ENCODE measurements at regions not wholly inside any gene's neighbourhood (a gene's known extent, or its start where the extent isn't known, plus 50 kb on each side); places are given as distances from the start of the nearest gene placed in this dataset.

DNA sequence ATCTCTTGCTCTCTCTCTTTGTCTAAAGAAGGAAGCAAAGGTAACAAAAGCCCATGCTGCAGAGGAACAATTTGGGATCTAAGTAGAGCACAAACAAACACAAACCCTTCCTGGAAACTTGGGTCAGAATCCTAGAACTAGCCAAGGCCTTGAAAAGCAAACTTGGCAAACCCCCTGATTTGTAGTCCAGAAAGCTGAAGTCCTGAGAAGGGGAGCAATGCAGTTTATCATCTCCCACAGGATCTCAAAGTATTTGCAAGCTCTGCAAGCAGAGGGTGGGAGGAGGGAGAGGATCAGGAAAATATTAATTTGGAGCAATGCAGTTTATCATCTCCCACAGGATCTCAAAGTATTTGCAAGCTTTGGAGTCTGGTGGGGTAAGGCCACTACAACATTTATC lies 379.5 kb upstream of the FGF13 start:
- no peak for FAIRE-seq
- DNase-seq (ENCODE audit: insufficient read length): no peak
- TF ChIP-seq POLR2AphosphoS5 (IDR thresholded peaks at IDR 0.05; ENCODE audit: low read depth, low read length) (no peak), POLR2A (IDR thresholded peaks at IDR 0.05; ENCODE audit: low read depth, low read length) (no peak), TAF1 (IDR thresholded peaks at IDR 0.05; ENCODE audit: borderline replicate concordance, low read depth, low read length) (no peak)

DNA sequence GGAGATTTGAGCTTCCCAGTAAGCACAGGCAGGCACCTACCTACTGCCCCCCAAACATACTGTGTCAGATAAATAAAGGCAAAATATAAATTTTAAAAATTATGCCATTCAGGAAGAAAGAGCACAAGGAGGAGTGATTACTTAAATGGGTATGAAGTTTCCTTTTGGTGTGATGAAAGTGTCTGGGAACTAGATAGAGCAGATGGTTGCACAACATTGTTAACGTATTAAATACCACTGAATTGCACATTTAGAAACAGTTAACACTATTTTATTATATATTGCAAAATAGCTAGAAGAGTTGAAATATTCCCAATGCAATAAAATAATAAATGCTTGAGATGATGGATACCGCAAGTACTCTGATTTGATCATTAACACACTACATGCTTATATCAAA lies 374.7 kb upstream of the FGF13 start:
- TF ChIP-seq POLR2AphosphoS5 (IDR thresholded peaks at IDR 0.05; ENCODE audit: low read depth, low read length): no peak
- no peak for TF ChIP-seq POLR2A (IDR thresholded peaks at IDR 0.05; ENCODE audit: low read depth, low read length)
- TF ChIP-seq TAF1 (IDR thresholded peaks at IDR 0.05; ENCODE audit: borderline replicate concordance, low read depth, low read length): no peak
- no peak for DNase-seq (ENCODE audit: insufficient read length)
- FAIRE-seq: no peak

DNA sequence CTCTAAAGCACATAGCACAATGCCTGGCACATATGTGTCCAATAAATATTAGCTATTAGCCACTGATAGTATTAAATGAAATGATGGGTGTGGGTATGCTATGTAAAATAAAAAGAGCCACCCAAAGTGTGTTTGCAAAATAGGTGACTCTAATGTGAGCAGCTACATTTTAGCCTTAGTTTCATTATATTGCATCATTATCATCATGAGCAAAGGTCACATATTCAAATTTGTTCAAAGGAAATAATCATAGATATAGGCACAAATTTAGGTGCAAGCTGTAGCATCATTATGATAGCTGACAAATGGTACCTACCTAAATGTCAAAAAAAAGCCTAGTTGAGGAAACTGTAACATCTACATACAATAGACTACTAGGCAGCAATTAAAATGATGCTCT lies 373.9 kb upstream of the FGF13 start:
- DNase-seq (ENCODE audit: insufficient read length) (no peak), FAIRE-seq (no peak)
- no peak for TF ChIP-seq POLR2AphosphoS5 (IDR thresholded peaks at IDR 0.05; ENCODE audit: low read depth, low read length)
- no peak for TF ChIP-seq POLR2A (IDR thresholded peaks at IDR 0.05; ENCODE audit: low read depth, low read length)
- no peak for TF ChIP-seq TAF1 (IDR thresholded peaks at IDR 0.05; ENCODE audit: borderline replicate concordance, low read depth, low read length)

DNA sequence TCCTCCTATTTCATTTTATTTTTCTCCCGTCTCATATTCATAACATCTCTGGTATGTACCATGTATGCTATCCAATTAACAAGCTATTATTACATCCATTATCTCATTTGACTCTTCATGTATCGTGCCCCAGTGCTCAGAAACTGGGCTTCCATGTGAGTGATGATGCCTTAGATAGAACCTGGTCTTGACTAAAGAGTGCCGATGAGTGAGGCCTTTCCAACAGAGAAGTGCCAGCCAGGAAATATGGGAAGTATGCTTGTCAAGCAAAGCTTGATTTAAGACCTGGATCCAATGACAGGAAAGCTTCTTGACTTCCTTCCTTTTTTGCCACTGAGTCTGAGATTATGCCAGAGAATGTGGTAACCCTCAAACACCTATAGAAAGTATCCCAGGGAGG lies 371.7 kb upstream of the FGF13 start:
- TF ChIP-seq TAF1 (IDR thresholded peaks at IDR 0.05; ENCODE audit: borderline replicate concordance, low read depth, low read length): no peak
- no peak for TF ChIP-seq POLR2A (IDR thresholded peaks at IDR 0.05; ENCODE audit: low read depth, low read length)
- no peak for TF ChIP-seq POLR2AphosphoS5 (IDR thresholded peaks at IDR 0.05; ENCODE audit: low read depth, low read length)
- no peak for FAIRE-seq
- DNase-seq (ENCODE audit: insufficient read length): no peak

DNA sequence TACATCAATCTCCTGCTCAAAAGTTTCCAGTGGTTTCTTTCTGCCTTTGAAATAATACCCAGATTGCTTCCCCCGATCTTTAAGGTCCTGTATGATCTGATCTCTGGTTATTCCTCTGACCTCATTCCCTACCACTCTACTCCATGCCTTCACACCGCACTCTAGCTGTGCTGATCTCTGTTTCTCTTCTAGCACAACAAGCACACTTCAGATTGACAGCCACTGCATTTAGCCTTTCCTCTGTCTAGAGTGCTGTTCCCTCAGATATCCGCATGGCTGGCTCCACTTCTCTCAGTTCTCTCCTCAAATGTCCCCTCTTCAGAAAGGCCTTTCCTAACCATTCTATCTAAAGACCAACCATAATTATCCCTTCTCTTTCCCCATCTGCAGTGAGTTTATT lies 370.4 kb upstream of the FGF13 start:
- FAIRE-seq: no peak

DNA sequence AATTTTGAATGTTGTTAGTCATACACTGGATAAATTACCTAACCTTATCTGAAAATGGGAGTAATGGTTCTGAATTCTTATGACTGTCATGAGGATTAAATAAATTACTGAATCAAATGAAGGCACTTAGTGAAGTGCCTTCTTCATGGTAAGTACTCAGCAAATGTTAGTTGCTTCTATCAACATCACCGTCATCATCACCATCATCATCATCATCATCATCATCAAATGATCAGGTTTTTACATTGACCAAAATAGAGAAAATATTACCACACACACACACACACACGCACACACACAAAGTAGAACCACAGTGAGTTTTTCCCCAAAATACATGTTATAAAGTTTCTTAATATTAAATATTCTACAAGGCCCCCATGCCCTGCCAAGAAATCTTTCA lies 368.3 kb upstream of the FGF13 start:
- TF ChIP-seq POLR2A (IDR thresholded peaks at IDR 0.05; ENCODE audit: low read depth, low read length): no peak
- no peak for TF ChIP-seq TAF1 (IDR thresholded peaks at IDR 0.05; ENCODE audit: borderline replicate concordance, low read depth, low read length)
- no peak for TF ChIP-seq POLR2AphosphoS5 (IDR thresholded peaks at IDR 0.05; ENCODE audit: low read depth, low read length)
- DNase-seq (ENCODE audit: insufficient read length) (no peak), FAIRE-seq (no peak)

More for the DNA sequence above, 370.4 kb upstream of the FGF13 start:
- TF ChIP-seq POLR2A (IDR thresholded peaks at IDR 0.05; ENCODE audit: low read depth, low read length) (no peak), TAF1 (IDR thresholded peaks at IDR 0.05; ENCODE audit: borderline replicate concordance, low read depth, low read length) (no peak), POLR2AphosphoS5 (IDR thresholded peaks at IDR 0.05; ENCODE audit: low read depth, low read length) (no peak)
- DNase-seq (ENCODE audit: insufficient read length): no peak

DNA sequence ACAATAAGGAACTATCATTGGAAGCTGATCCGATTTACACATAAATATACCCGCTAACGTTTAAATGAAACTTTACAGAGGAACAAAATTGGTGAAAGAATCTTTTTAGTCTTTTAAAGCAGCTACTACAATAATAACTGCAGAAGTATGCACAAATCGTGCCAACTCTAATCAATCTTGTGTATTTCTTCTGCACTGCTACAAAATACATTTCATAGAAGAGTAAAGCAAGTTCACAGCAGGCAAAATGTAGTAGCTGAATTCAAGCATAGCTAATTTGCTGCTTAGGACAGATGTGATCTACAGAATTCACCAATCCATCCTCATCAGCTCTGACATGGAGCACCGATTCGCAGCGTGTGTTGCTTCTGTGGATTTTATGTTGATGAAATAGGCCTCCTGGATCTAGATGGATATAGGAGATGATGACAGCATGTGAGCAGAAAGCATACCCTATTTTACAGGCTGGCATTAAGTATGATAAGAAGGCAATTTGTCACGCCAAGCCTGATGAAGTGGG lies 367.3 kb upstream of the FGF13 start:
- no peak for TF ChIP-seq POLR2AphosphoS5 (IDR thresholded peaks at IDR 0.05; ENCODE audit: low read depth, low read length)
- no peak for TF ChIP-seq POLR2A (IDR thresholded peaks at IDR 0.05; ENCODE audit: low read depth, low read length)
- TF ChIP-seq TAF1 (IDR thresholded peaks at IDR 0.05; ENCODE audit: borderline replicate concordance, low read depth, low read length): no peak
- FAIRE-seq: no peak

DNA sequence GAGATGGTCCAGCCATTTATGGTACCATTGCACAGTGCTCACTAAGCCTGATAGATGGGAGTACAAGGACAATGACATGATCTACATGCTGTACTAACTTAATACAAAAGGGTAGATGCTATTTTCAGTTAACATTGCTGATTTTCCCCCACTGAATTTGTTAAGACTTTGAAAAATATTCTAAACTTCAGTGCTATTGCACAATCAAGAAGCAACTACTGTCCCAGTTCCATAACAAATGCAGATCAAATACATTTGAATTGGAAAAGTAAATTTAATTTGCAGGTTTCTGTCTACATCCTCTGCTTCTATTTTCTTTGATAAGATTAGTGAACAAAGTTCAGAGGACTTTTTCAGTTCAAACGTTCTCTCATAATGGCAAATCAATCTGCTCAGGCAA lies 366.8 kb upstream of the FGF13 start:
- no peak for DNase-seq (ENCODE audit: insufficient read length)
- TF ChIP-seq POLR2A (IDR thresholded peaks at IDR 0.05; ENCODE audit: low read depth, low read length) (no peak), POLR2AphosphoS5 (IDR thresholded peaks at IDR 0.05; ENCODE audit: low read depth, low read length) (no peak), TAF1 (IDR thresholded peaks at IDR 0.05; ENCODE audit: borderline replicate concordance, low read depth, low read length) (no peak)
- no peak for FAIRE-seq

More for the DNA sequence above, 367.3 kb upstream of the FGF13 start:
- no peak for DNase-seq (ENCODE audit: insufficient read length)

DNA sequence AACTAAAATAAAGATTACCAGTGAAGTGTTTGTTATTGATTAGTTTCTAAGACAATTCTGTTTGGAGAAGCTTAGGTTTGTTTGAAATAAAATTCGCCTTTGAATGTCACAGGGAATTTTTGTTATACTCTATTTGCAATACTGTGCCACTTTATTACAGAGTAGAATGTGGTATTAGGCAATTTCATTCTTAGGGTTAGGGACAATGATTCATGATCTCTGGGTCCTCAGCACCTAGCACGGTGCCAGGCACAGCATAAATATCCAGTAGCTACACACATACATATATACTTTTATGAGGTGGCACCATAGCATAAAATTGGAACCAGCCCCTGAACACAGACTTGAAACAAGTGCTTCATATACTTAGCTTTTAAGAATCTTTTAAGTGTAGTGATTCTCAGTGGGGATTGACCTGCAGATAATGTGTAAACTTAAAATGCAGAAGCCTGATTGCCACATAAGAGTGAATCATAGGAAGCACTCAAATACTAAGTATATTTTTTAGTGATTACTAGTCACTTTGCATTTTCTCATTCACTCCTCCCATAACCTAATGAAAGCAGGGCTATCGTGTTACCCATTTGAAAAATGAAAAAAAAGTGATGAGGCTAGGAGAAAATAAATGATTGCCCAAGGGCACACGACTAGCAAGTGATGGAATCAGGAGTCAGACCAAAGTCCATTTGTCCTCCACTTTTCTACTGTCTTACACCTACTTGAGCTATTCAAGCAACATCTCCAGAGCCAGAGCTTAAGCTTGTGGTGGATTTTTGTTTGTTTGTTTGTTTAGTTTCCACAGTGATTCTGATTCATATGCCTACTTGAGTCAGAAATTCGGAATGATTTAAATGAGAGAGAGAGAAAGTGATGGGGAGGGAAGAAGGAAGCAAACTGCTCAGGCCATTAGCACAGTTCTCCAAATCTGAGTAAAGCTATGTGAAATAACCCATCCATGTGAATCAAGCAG lies 366.0 kb upstream of the FGF13 start:
- FAIRE-seq: peak; percentile 17

DNA sequence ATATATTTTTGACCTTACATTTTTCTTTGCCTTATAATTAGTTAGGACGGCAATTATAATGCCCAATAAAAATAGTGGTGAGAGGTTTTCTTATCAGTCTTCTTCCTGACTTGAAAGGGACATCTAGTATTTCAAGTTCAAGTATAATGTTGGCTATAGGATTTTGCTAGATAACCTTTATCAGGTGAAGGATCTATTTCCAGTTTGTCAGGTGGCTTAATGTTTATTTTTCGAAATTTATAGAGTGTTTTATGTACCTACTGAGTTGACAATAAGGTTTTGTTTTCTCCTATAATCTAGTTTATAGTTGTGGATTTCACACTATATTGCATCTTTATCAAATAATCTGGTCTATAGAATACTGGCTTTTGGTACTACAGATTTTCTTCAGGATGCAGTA lies 351.8 kb upstream of the FGF13 start:
- DNase-seq (ENCODE audit: insufficient read length) (no peak), FAIRE-seq (no peak)
- TF ChIP-seq POLR2A (IDR thresholded peaks at IDR 0.05; ENCODE audit: low read depth, low read length): no peak
- TF ChIP-seq TAF1 (IDR thresholded peaks at IDR 0.05; ENCODE audit: borderline replicate concordance, low read depth, low read length): no peak
- no peak for TF ChIP-seq POLR2AphosphoS5 (IDR thresholded peaks at IDR 0.05; ENCODE audit: low read depth, low read length)

More for the DNA sequence above, 366.0 kb upstream of the FGF13 start:
- DNase-seq (ENCODE audit: insufficient read length): no peak
- TF ChIP-seq POLR2AphosphoS5 (IDR thresholded peaks at IDR 0.05; ENCODE audit: low read depth, low read length) (no peak), POLR2A (IDR thresholded peaks at IDR 0.05; ENCODE audit: low read depth, low read length) (no peak), TAF1 (IDR thresholded peaks at IDR 0.05; ENCODE audit: borderline replicate concordance, low read depth, low read length) (no peak)

DNA sequence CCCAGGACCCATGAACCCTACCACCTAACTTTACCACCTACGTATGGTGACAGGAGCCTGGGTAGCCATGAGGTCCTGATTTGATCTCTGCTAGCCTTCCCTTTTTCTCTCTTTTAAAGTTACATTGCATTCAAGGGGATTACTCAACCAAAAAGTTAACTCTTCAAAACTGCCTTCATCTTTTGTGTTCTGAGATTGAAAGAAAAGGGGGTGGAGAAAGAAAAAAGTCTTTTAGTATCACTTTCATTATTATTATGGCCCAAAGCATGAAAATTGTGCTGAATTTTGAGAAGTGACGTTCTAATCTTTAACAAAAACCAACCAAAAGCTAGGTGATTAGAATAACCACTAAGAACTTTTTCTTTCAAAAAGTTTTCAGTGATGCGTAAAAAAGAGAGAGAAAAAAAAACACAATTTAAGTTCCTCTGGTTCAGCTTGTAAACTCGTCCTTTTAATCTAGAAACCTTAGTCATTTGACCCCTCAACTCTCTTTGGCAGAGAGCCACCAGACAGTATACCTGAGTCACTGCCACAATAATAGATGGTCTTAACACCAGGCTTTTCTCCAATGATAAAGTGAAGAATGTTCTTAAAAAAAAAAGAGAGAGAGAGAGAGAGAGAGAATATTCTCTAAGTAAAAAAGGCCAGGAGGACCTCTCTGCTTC lies 347.4 kb upstream of the FGF13 start:
- TF ChIP-seq POLR2AphosphoS5 (IDR thresholded peaks at IDR 0.05; ENCODE audit: low read depth, low read length) (no peak), TAF1 (IDR thresholded peaks at IDR 0.05; ENCODE audit: borderline replicate concordance, low read depth, low read length) (no peak), POLR2A (IDR thresholded peaks at IDR 0.05; ENCODE audit: low read depth, low read length) (no peak)
- no peak for FAIRE-seq
- DNase-seq (ENCODE audit: insufficient read length): no peak
